NCI-H82 treated with DMSO at 0.1 percent for 48 hours (cell line): ENCODE measurements at regions not wholly inside any gene's neighbourhood (a gene's known extent, or its start where the extent isn't known, plus 50 kb on each side); places are given as distances from the start of the nearest gene placed in this dataset.

Experiments used
- DNase-seq: peaks from one replicate; lab custom pipeline; 2025; ENCODE audit not compliant: unreplicated experiment; lab: John Stamatoyannopoulos, UW

- no peak for DNase-seq
Observed at GRCh38 chr1:53378061-53378460, 50.2 kb upstream of the LRP8 start.

GRCh38 chr1:53378932-53379661 is 51.2 kb upstream of the LRP8 start:
- DNase-seq = peak; percentile 89

- no peak for DNase-seq
Observed at GRCh38 chr1:53379662-53380002, 51.8 kb upstream of the LRP8 start.

- no peak for DNase-seq
Observed at GRCh38 chr1:53380296-53380695, 52.4 kb upstream of the LRP8 start.

GRCh38 chr1:53381790-53382401 is 54.0 kb upstream of the LRP8 start:
- DNase-seq = no peak

DNA sequence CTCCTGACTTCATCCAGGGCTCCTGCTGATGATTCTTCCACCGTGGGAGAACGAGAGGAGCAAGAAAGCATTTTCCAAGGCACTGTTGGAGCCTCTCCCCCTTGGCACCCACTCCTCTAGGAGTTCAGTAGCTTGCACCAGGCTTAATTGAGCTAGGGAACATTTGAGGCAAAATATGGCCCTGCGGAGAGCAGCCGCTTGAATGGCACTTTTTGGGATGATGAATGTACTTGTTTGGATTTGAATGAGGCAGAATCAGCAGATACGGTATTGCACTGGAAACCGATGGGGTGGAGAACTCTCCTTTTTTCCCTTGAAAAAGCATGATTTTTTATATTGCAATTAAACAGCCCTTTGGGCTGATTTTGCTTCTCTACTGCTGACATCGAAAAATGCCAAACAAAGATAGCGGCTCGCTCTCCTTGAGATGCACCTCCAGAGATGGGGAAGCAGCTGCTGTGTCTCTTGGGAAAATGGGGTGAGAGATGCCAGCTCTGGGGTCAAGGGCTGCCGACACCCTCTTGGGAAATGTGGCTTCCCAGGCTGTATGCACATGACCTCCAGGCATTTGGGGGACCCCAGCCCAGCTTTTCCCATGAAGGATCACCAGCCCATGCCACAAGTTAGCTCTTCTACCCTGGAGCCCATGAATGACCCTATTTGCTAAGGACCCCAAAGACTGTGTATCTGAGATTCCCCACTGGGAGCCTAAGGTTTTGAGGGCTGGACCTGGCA is 55.4 kb upstream of the LRP8 start:
- DNase-seq = no peak

DNA sequence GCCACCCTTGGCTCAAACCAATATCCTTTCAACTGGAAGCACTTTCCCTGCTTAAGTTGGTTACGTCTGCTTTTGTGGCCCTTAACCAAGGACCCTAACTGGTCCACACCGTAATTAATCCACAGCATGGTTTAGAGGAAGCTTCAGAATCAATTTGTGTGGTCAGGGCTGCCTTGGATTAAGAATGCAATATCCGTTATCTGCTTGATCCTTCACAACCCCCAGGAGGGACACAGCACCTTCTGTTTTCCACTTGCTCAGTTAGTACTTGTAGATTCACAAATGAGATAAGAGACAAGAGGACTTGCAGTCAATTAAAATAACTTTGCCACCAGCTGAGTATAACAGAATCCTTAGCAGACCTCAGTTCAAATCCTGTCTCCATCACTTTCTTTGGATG is 56.9 kb upstream of the LRP8 start:
- DNase-seq = peak; percentile 80

GRCh38 chr1:53385276-53386225 is 57.7 kb upstream of the LRP8 start:
- DNase-seq = no peak

- DNase-seq = no peak
Observed at GRCh38 chr1:53388963-53389362, 61.1 kb upstream of the LRP8 start.

GRCh38 chr1:53390261-53390660 is 62.4 kb upstream of the LRP8 start:
- DNase-seq = no peak

DNA sequence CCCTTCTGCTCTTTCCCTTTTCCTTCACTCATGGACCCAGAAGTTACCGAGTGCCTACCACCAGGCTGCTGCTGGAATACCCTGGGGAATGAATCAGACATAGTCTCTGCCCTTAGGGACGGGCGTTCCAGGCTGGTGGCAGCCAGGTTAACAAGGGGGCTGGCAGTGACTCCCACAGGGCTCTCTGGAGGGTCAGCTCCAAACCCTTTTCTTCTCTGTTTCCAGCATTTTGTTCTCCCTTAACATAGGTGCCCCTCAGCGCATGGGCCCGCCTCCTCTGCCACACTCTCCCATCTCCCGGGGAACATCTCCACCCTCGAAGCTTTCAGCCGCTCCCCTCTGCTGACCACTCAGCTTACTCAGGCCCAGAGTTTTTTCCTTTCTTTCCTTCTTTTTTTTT is 62.9 kb upstream of the LRP8 start:
- DNase-seq = no peak

DNA sequence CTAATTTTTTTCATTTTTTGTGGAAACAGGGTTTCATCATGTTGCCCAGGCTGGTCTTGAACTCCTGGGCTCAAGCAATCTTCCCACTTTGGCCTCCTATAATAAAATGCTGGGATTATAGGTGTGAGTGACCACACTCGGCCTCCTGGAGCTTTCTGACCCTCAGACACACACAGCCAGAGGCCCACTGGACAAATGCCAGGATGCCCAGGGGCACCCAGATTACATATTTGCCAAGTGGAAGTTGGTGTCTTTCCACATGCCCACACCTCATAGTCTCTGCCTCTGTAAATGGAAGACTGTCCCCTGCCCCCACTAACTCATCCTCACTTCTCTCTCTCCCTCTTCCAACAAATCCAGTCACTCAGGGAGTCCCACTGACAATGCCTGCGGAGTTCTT is 63.4 kb upstream of the LRP8 start:
- no peak for DNase-seq

GRCh38 chr1:53391982-53392381 is 64.1 kb upstream of the LRP8 start:
- no peak for DNase-seq

DNA sequence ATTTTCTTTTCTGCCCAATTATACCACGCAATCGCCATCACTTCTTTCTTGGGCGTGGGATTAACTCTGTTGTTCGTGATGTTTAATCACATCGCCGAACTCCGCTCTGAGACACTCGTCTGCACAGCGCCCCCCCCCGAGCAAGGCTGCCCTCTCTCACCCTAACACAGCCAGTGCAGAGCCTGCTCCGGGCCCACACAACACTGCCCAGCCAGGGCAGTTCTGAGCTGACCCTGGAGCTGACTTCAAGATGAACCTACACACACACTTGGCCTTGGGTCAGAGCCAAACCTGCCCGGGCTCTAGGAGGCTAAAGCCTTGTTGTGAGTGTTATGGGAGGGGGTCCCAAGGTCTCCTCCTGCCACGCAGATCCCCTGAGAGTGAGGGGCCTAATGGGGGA is 64.6 kb upstream of the LRP8 start:
- no peak for DNase-seq

DNA sequence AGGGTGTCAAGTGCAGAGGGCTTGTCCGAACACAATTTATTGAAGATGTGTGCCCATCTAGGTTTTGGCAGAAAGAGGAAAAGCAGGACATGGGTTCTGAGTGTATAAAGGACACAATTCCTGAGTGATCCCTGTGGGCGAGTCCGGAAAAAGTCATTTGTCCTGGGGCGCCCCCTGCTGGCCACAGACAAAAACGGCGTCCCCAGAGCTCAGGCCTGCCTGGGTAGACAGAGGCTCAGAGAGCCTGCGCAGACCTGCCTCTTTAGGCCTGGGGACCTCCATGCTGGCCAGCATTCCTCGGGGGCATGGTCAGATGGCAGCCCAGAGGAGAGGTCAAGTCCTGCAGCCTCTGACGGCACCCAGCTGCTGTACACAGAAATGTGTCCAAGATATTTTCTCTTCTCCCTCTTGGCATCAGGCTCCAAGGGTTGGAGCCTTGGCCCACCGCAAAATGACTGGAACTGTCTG is 65.5 kb upstream of the LRP8 start:
- DNase-seq = peak; percentile 56

DNA sequence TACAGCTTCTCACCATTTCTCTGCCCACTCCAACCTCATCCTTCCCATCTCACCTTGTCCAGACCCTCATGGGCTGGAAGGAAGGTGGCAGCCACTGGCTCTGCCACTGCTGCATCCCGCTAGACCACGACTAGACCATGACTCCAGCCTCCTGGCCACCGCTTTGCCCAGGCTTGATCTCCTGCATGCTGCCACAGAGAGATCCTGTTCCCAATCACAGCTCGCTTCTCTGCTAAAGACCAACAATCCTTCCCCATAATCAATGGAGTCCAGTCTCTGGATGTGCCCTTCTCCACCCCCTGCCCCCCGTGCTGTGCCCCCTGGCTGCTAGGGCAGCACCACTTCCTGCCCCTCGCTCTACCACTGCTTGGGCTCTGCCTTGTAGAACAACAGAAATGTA is 64.9 kb upstream of the DMRTB1 start:
- no peak for DNase-seq

DNA sequence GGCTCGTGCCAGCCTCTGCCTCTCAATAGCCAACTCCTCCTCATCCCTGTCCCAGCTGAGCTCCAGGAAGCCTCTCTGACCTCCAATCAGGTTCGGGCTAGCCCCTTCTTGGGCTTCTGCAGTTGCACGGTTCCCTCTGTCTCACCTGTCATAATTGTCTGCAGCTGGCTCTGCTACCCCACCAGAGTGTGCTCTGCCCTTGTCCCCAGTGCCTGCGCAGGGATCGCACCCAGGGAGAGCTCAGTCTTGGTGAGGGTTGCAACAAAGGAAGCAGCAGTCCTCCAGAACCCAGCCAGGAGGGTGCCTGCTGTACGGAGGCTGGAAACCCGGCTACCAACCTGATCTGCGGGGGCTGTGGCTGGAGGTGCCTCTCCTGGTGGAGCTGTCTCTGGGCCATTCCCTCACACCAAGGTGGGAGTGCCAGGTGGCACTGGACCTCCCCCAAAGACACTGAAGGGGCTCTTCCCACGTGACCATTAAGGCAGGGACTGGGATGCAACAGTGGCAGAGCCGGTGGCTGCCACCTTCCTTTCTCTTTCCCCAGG is 63.5 kb upstream of the DMRTB1 start:
- no peak for DNase-seq

GRCh38 chr1:53396573-53397268 is 62.5 kb upstream of the DMRTB1 start:
- DNase-seq = no peak

DNA sequence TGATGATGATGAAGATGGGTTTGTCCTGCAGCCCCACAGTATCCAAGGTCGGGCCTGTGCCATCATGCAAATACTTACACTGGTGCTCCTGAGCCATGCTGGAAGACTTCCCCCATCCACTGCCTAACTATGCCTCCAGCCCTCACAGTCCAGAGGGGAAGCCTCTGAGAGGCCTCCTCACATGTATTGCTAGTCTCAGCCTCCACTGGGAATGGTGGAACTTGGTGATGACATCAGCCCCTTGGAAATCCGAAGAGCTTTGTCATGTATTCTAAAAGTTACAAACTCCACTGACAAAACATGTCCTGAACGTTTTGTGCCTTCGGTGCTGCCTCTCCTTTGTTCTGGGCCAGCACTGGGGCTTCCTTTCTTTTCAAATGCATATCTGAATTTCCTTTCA is 61.1 kb upstream of the DMRTB1 start:
- DNase-seq = no peak
